GM23338 (cell line): ENCODE measurements at regions not wholly inside any gene's neighbourhood (a gene's known extent, or its start where the extent isn't known, plus 50 kb on each side); places are given as distances from the start of the nearest gene placed in this dataset.

Source experiments
- ATAC-seq: fragments of 200-7000 bp; cut with Tn5 transposase; 3 replicates; pipeline ENCODE4 v1.9.1; 2020
- DNase-seq: peaks from one replicate; pipeline ENCODE4 v3.0.0-alpha.2; 2015; ENCODE audit warnings: low spot score
- H2AFZ ChIP-seq: fragments of 200-600 bp; sonication (generic); 2 replicates; pipeline ENCODE4 v1.8.0; 2016; ENCODE audit warnings: antibody characterized with exemption, mild to moderate bottlenecking, moderate library complexity
- H3F3A ChIP-seq: fragments of 200-600 bp; sonication (generic); replicated peaks from 2 replicates; pipeline ENCODE4 v1.8.0; 2017; ENCODE audit warnings: antibody characterized with exemption, mixed run types, low read depth
- H3K27ac ChIP-seq: fragments of 200-600 bp; sonication (generic); 2 replicates; pipeline ENCODE4 v1.6.1; 2016; ENCODE audit warnings: low read depth
- H3K27me3 ChIP-seq: fragments of 200-600 bp; sonication (generic); 2 replicates; pipeline ENCODE4 v1.8.0; 2016; ENCODE audit warnings: mild to moderate bottlenecking, mixed run types, moderate library complexity; ENCODE audit not compliant: insufficient read depth
- H3K36me3 ChIP-seq: fragments of 200-600 bp; sonication (generic); 2 replicates; pipeline ENCODE4 v1.8.0; 2016; ENCODE audit warnings: mild to moderate bottlenecking; ENCODE audit not compliant: insufficient read depth
- H3K4me1 ChIP-seq: fragments of 200-600 bp; sonication (generic); 2 replicates; pipeline ENCODE4 v1.8.0; 2016; ENCODE audit warnings: mild to moderate bottlenecking, moderate library complexity; ENCODE audit not compliant: insufficient read depth
- H3K4me2 ChIP-seq: fragments of 200-600 bp; sonication (generic); 2 replicates; pipeline ENCODE4 v1.7.1; 2017; ENCODE audit warnings: mixed run types
- H3K4me3 ChIP-seq: fragments of 200-600 bp; sonication (generic); 2 replicates; pipeline ENCODE4 v1.6.1; 2016; ENCODE audit warnings: mixed run types
- H3K79me2 ChIP-seq: fragments of 200-600 bp; sonication (generic); replicated peaks from 2 replicates; pipeline ENCODE4 v1.8.0; 2017; ENCODE audit warnings: mild to moderate bottlenecking; ENCODE audit not compliant: insufficient read depth
- H3K9me2 ChIP-seq: fragments of 200-600 bp; sonication (generic); 2 replicates; pipeline ENCODE4 v1.8.0; 2017; ENCODE audit not compliant: insufficient read depth
- H4K20me1 ChIP-seq: fragments of 200-600 bp; sonication (generic); replicated peaks from 2 replicates; pipeline ENCODE4 v1.8.0; 2017; ENCODE audit warnings: mild to moderate bottlenecking; ENCODE audit not compliant: insufficient read depth
- H3K27ac Mint-ChIP-seq: 2 replicates; pipeline ENCODE4 v1.8.0; 2020; ENCODE audit warnings: inconsistent platforms, mild to moderate bottlenecking, moderate library complexity, mixed read lengths
- H3K27me3 Mint-ChIP-seq: 3 replicates; pipeline ENCODE4 v1.8.0; 2022; ENCODE audit warnings: low read depth, mild to moderate bottlenecking, moderate library complexity, mixed read lengths, inconsistent platforms; ENCODE audit not compliant: insufficient read depth, poor library complexity
- H3K36me3 Mint-ChIP-seq: 3 replicates; pipeline ENCODE4 v1.8.0; 2021; ENCODE audit warnings: low read depth, mild to moderate bottlenecking, inconsistent platforms, moderate library complexity, mixed read lengths
- H3K4me1 Mint-ChIP-seq: 3 replicates; pipeline ENCODE4 v1.8.0; 2020; ENCODE audit warnings: mild to moderate bottlenecking, inconsistent platforms, mixed read lengths
- H3K4me3 Mint-ChIP-seq: 3 replicates; pipeline ENCODE4 v1.8.0; 2021; ENCODE audit warnings: moderate library complexity, mild to moderate bottlenecking, inconsistent platforms, mixed read lengths
- H3K9me3 Mint-ChIP-seq: 3 replicates; pipeline ENCODE4 v1.8.0; 2020; ENCODE audit warnings: moderate library complexity, mild to moderate bottlenecking, inconsistent platforms, mixed read lengths
- CREB1 ChIP-seq: fragments of 250-450 bp; sonication (Bioruptor Pico); IDR thresholded peaks from 2 replicates; pipeline ENCODE4 v1.5.0; 2020; ENCODE audit warnings: low read depth, mild to moderate bottlenecking, moderate library complexity
- EZH2 ChIP-seq: fragments of 200-600 bp; sonication (generic); IDR thresholded peaks from one replicate; pipeline ENCODE4 v1.8.0; 2017; ENCODE audit warnings: antibody characterized with exemption, mild to moderate bottlenecking, low read depth; ENCODE audit not compliant: unreplicated experiment
- EZH2phosphoT487 ChIP-seq: fragments of 200-600 bp; sonication (generic); IDR thresholded peaks from one replicate; pipeline ENCODE4 v1.8.1; 2018; ENCODE audit warnings: antibody characterized with exemption; ENCODE audit not compliant: unreplicated experiment
- JUNB ChIP-seq: IDR thresholded peaks from one replicate; pipeline ENCODE4 v1.6.1; 2016; ENCODE audit warnings: antibody characterized with exemption; ENCODE audit not compliant: unreplicated experiment
- NANOG ChIP-seq: IDR thresholded peaks from 2 replicates; pipeline ENCODE4 v1.6.1; 2016; ENCODE audit warnings: antibody characterized with exemption, borderline replicate concordance
- POLR2AphosphoS5 ChIP-seq: IDR thresholded peaks from 2 replicates; pipeline ENCODE4 v1.6.1; 2016; ENCODE audit warnings: antibody characterized with exemption, low read depth
- REST ChIP-seq: IDR thresholded peaks from one replicate; pipeline ENCODE4 v1.6.1; 2018; ENCODE audit warnings: antibody characterized with exemption; ENCODE audit not compliant: unreplicated experiment
- STAT1 ChIP-seq: IDR thresholded peaks from one replicate; pipeline ENCODE4 v1.6.1; 2016; ENCODE audit warnings: antibody characterized with exemption; ENCODE audit not compliant: unreplicated experiment
- ZNF114 ChIP-seq: fragments of 250-450 bp; sonication (Bioruptor Pico); IDR thresholded peaks from 2 replicates; pipeline ENCODE4 v1.5.0; 2020; ENCODE audit warnings: mild to moderate bottlenecking, moderate library complexity
- ZNF331 ChIP-seq: fragments of 250-450 bp; sonication (Bioruptor Pico); IDR thresholded peaks from 2 replicates; pipeline ENCODE4 v1.5.0; 2020; ENCODE audit warnings: low read depth, mild to moderate bottlenecking, moderate library complexity
- ZNF462 ChIP-seq: fragments of 250-450 bp; sonication (Bioruptor Pico); IDR thresholded peaks from 2 replicates; pipeline ENCODE4 v1.5.0; 2020; ENCODE audit warnings: mild to moderate bottlenecking, moderate library complexity
- TF ChIP-seq, protein P1 (sequence below): IDR thresholded peaks from 2 replicates; pipeline ENCODE4 v1.6.1; 2016; ENCODE audit warnings: antibody characterized with exemption
- TF ChIP-seq, protein P2 (sequence below), 2 experiments: fragments of 200-600 bp in 1 of 2; sonication (generic) in 1 of 2; conservative IDR thresholded peaks; 2 replicates each; pipeline versions ENCODE4 v1.5.1 to v1.6.1; 2016 to 2017; ENCODE audit warnings: antibody characterized with exemption in 2 of 2, low read depth in 2 of 2, mild to moderate bottlenecking in 2 of 2, moderate library complexity in 1 of 2

DNA sequence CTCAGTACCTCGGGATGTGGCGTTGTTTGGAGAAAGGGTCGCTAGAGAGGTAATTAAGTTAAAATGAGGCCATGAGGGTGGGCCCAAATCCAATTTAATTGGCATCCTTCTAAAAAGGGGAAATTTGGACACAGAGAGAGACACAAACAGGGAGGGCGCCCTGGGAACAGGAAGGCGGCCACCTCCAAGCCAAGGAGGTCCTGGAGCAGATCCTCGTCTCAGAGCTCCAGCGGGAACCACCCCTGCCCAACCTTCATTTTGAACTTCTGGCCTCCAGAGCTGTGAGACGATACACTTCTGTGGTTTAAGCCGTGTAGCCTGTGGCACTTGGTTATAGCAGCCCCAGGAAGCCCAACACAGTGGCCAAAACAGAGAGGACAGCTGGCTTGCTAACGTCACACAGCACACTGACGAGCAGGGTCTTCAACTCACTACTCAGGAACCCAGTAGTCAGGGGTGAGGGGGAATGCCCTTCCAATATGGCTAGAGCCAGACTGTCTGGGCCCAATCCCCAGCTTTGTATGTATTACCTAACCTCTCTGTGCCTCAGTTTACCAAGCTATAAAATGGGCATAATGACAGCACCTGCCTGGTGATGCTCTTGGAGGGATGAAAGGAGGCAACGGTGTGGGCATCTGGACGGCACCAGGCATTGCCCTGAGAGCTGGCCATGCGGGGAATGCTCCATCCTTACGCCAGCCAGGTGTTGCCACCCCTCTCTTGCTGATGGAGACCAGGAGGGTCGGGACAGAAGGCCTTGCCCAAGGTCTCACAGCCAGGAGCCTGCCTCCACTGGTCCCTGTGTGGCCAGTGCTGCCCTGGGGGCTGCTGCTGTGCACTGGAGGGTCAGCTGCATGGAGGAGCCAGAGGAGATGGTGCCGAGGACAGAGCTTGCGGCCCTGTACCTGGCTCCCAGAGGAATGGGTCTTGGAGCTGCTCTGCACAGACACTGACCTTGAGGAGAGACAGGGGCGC, 53.3 kb upstream of the LINC01488 start:
- DNase-seq = no peak
- Histone ChIP-seq H3K4me2 (no peak overlapping the region), H3K79me2 (no peaks in the 10 kb centered on the region), H4K20me1 (no peaks in the 10 kb centered on the region), H3F3A (no peaks in the 10 kb centered on the region), H2AFZ (no peak overlapping the region), H3K36me3 (peaks cover 10% of the 10 kb centered on the region; the same call in 1 of the 2 replicates), H3K4me3 (no peak overlapping the region), H3K27ac (no peak overlapping the region), H3K27me3 (no peaks in the 10 kb centered on the region), H3K4me1 (no peaks in the 10 kb centered on the region), H3K9me2 (no peaks in the 10 kb centered on the region)
- H3K4me1 Mint-ChIP-seq = peaks cover 3% of the 10 kb centered on the region
- ATAC-seq = no peak
- H3K9me3 Mint-ChIP-seq = peaks cover 21% of the 10 kb centered on the region
- H3K27me3 Mint-ChIP-seq = peaks cover 12% of the 10 kb centered on the region
- no peak for TF ChIP-seq REST
- TF ChIP-seq EZH2phosphoT487 = no peak
- no peak for TF ChIP-seq POLR2AphosphoS5
- no peak for TF ChIP-seq STAT1
- TF ChIP-seq CREB1 (CRISPR knock-in tag) = no peak
- no peak for TF ChIP-seq NANOG
- TF ChIP-seq, protein P1, sequence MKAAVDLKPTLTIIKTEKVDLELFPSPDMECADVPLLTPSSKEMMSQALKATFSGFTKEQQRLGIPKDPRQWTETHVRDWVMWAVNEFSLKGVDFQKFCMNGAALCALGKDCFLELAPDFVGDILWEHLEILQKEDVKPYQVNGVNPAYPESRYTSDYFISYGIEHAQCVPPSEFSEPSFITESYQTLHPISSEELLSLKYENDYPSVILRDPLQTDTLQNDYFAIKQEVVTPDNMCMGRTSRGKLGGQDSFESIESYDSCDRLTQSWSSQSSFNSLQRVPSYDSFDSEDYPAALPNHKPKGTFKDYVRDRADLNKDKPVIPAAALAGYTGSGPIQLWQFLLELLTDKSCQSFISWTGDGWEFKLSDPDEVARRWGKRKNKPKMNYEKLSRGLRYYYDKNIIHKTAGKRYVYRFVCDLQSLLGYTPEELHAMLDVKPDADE = no peak
- TF ChIP-seq ZNF331 (CRISPR knock-in tag) = no peak
- no peak for TF ChIP-seq JUNB
- TF ChIP-seq EZH2 = no peak
- no peak for TF ChIP-seq ZNF462 (CRISPR knock-in tag)
- no peak for TF ChIP-seq ZNF114 (CRISPR knock-in tag)
- TF ChIP-seq, protein P2, sequence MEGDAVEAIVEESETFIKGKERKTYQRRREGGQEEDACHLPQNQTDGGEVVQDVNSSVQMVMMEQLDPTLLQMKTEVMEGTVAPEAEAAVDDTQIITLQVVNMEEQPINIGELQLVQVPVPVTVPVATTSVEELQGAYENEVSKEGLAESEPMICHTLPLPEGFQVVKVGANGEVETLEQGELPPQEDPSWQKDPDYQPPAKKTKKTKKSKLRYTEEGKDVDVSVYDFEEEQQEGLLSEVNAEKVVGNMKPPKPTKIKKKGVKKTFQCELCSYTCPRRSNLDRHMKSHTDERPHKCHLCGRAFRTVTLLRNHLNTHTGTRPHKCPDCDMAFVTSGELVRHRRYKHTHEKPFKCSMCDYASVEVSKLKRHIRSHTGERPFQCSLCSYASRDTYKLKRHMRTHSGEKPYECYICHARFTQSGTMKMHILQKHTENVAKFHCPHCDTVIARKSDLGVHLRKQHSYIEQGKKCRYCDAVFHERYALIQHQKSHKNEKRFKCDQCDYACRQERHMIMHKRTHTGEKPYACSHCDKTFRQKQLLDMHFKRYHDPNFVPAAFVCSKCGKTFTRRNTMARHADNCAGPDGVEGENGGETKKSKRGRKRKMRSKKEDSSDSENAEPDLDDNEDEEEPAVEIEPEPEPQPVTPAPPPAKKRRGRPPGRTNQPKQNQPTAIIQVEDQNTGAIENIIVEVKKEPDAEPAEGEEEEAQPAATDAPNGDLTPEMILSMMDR (conservative IDR thresholded peaks at IDR 0.05; ENCODE audit: low read depth in 2 of 2) = no peak
- no peak overlapping the region for H3K27ac Mint-ChIP-seq
- H3K36me3 Mint-ChIP-seq = peaks cover 11% of the 10 kb centered on the region
- no peak overlapping the region for H3K4me3 Mint-ChIP-seq
